GM12864 (cell line): ENCODE measurements at regions not wholly inside any gene's neighbourhood (a gene's known extent, or its start where the extent isn't known, plus 50 kb on each side); places are given as distances from the start of the nearest gene placed in this dataset.

Experiments
- DNase-seq: peaks from one replicate; pipeline ENCODE4 v3.0.0-alpha.2; 2011; ENCODE audit warnings: low read depth
- H3K4me3 ChIP-seq: 2 replicates; pipeline ENCODE4 v1.5.1; 2011; ENCODE audit warnings: mild to moderate bottlenecking, low read depth, low read length, control low read depth
- CTCF ChIP-seq: IDR thresholded peaks from 2 replicates; pipeline ENCODE4 v1.5.1; 2011; ENCODE audit warnings: low read depth, mild to moderate bottlenecking, moderate library complexity, low read length, control low read depth, inconsistent platforms; ENCODE audit errors: missing control alignments

GRCh38 chr5:89211836-89212235, 328.9 kb upstream of the MEF2C start:
- no peak overlapping the region for H3K4me3 ChIP-seq
- no peak for DNase-seq
- no peak for TF ChIP-seq CTCF

- TF ChIP-seq CTCF, result no peak
- no peak for DNase-seq
- no peak overlapping the region for H3K4me3 ChIP-seq
Observed at GRCh38 chr5:89208811-89209210, 325.8 kb upstream of the MEF2C start.

- no peak overlapping the region for H3K4me3 ChIP-seq
- DNase-seq, result no peak
Observed at GRCh38 chr5:89208392-89208791, 325.4 kb upstream of the MEF2C start.

GRCh38 chr5:89204756-89205155, 321.8 kb upstream of the MEF2C start:
- H3K4me3 ChIP-seq, result no peak overlapping the region
- TF ChIP-seq CTCF, result no peak
- no peak for DNase-seq

More at GRCh38 chr5:89208392-89208791, 325.4 kb upstream of the MEF2C start:
- no peak for TF ChIP-seq CTCF

- TF ChIP-seq CTCF, result no peak
- no peak for DNase-seq
- H3K4me3 ChIP-seq, result no peak overlapping the region
Observed at GRCh38 chr5:89203611-89204010, 320.6 kb upstream of the MEF2C start.

GRCh38 chr5:89200899-89201298, 317.9 kb upstream of the MEF2C start:
- DNase-seq, result no peak
- TF ChIP-seq CTCF, result no peak
- no peak overlapping the region for H3K4me3 ChIP-seq

- no peak overlapping the region for H3K4me3 ChIP-seq
- no peak for DNase-seq
- TF ChIP-seq CTCF, result no peak
Observed at GRCh38 chr5:89199306-89199705, 316.3 kb upstream of the MEF2C start.
